ENCODE measurements at regions not wholly inside any gene's neighbourhood (a gene's known extent, or its start where the extent isn't known, plus 50 kb on each side); places are given as distances from the start of the nearest gene placed in this dataset.
"Not testable (repeated sequence)": the region's sequence is repeated elsewhere in the genome, so short reads cannot be mapped to it uniquely, and the experiment has no call there.

DNA sequence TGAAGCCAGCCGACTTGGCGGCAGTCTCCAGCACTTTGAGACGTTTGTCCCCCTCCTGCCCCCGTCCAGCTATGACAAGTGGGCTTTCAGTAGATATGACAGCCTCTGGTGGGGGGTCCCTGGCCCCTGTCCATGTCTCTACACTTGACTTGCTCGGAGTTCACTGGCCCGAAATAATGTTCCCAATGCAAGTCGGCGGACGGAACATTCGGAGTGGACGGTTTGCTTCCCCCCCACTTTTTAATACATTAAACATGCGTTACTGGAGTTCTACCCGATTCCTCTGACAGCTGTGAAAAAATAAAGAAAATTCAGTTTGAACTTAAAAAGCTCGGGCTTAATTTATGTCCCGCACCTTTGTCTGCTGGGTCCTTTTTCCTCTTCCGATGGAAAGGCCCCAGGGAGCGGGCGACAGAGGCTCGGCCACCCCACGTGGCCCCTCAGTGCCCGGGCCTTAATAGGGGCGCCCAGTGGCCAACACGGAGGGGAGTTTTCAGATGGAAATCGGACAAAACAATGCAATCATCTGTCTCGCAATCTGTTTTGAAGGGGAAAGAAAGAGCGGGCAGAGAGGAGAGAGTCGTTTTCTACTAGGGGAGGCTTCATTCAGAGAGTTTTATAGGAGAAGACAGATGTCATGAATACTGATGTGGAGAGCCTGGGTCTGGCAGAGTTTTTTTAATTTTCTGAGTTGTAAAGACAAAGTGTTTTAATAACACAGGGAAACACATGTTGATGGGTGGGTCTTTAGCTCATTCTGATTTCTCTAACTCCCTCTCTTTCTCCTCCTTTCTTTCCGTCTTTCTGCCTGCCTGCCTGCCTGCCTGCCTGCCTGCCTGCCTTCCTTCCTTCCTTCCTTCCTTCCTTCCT lies 50.2 kb downstream of the SMIM38 start:
- H3K18ac ChIP-seq (ENCODE audit: low read length) = no peak overlapping the region
- H3K4me1 ChIP-seq (ENCODE audit: control insufficient read depth, low read depth, low read length) = no peaks in the 10 kb centered on the region

DNA sequence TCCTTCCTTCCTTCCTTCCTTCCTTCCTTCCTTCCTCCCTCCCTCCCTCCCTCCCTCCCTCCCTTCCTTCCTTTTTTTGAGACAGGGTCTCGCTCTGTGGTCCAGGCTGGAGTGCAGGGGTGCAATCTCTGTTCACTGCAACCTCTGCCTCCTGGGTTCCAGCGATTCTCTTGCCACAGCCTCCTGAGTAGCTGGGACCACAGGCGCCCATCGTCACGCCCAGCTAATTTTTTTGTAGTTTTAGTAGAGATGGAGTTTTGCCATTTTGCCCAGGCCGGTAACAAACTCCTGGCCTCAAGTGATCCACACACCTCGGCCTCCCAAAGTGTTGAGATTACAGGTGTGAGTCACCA lies 50.9 kb downstream of the SMIM38 start:
- H3K27ac ChIP-seq (ENCODE audit: low read depth, low read length); H3K36me3 ChIP-seq (ENCODE audit: control insufficient read depth, insufficient read depth, low read length); H4K5ac ChIP-seq (ENCODE audit: low read length); H3K56ac ChIP-seq (ENCODE audit: low read length); H3K4ac ChIP-seq (ENCODE audit: low read depth, low read length); H3K4me2 ChIP-seq (ENCODE audit: low read length); H3K27me3 ChIP-seq (ENCODE audit: insufficient read depth, low read length, poor library complexity); H2BK5ac ChIP-seq (ENCODE audit: low read length); H3K79me1 ChIP-seq (ENCODE audit: low read length); H3K4me1 ChIP-seq (ENCODE audit: control insufficient read depth, low read depth, low read length); H2AK5ac ChIP-seq (ENCODE audit: low read length); DNase-seq; H3K79me2 ChIP-seq (ENCODE audit: control insufficient read depth, insufficient read depth, low read length); H4K8ac ChIP-seq (ENCODE audit: low read depth, low read length); H2BK15ac ChIP-seq (replicated peaks; ENCODE audit: low read depth); H2BK120ac ChIP-seq (ENCODE audit: low read depth, low read length); H3K9ac ChIP-seq (ENCODE audit: low read length); H3K4me3 ChIP-seq (ENCODE audit: low read length); H3K23ac ChIP-seq (ENCODE audit: low read length); H3K18ac ChIP-seq (ENCODE audit: low read length): not testable (repeated sequence)
- no CpG with 5 or more reads among the region's 7 CpGs for WGBS (ENCODE audit: extremely low coverage, insufficient coverage, low lambda C conversion rate)

More for the DNA sequence above, 50.2 kb downstream of the SMIM38 start:
- no peaks in the 10 kb centered on the region for H3K79me2 ChIP-seq (ENCODE audit: control insufficient read depth, insufficient read depth, low read length)
- no peak overlapping the region for H3K9ac ChIP-seq (ENCODE audit: low read length)
- H3K56ac ChIP-seq (ENCODE audit: low read length) = no peak overlapping the region
- H3K36me3 ChIP-seq (ENCODE audit: control insufficient read depth, insufficient read depth, low read length) = no peaks in the 10 kb centered on the region
- no peak overlapping the region for H2BK5ac ChIP-seq (ENCODE audit: low read length)
- H3K27me3 ChIP-seq (ENCODE audit: insufficient read depth, low read length, poor library complexity) = no peaks in the 10 kb centered on the region
- H2BK120ac ChIP-seq (ENCODE audit: low read depth, low read length) = no peak overlapping the region
- H2BK15ac ChIP-seq (replicated peaks; ENCODE audit: low read depth) = no peak overlapping the region
- no peak for DNase-seq
- no CpG with 5 or more reads among the region's 28 CpGs for WGBS (ENCODE audit: extremely low coverage, insufficient coverage, low lambda C conversion rate)
- no peaks in the 10 kb centered on the region for H3K79me1 ChIP-seq (ENCODE audit: low read length)
- H3K27ac ChIP-seq (ENCODE audit: low read depth, low read length) = no peak overlapping the region
- no peak overlapping the region for H4K5ac ChIP-seq (ENCODE audit: low read length)
- no peak overlapping the region for H2AK5ac ChIP-seq (ENCODE audit: low read length)
- no peak overlapping the region for H3K4ac ChIP-seq (ENCODE audit: low read depth, low read length)
- H4K8ac ChIP-seq (ENCODE audit: low read depth, low read length) = no peak overlapping the region
- no peak overlapping the region for H3K4me3 ChIP-seq (ENCODE audit: low read length)
- no peak overlapping the region for H3K23ac ChIP-seq (ENCODE audit: low read length)
- H3K4me2 ChIP-seq (ENCODE audit: low read length) = no peak overlapping the region

DNA sequence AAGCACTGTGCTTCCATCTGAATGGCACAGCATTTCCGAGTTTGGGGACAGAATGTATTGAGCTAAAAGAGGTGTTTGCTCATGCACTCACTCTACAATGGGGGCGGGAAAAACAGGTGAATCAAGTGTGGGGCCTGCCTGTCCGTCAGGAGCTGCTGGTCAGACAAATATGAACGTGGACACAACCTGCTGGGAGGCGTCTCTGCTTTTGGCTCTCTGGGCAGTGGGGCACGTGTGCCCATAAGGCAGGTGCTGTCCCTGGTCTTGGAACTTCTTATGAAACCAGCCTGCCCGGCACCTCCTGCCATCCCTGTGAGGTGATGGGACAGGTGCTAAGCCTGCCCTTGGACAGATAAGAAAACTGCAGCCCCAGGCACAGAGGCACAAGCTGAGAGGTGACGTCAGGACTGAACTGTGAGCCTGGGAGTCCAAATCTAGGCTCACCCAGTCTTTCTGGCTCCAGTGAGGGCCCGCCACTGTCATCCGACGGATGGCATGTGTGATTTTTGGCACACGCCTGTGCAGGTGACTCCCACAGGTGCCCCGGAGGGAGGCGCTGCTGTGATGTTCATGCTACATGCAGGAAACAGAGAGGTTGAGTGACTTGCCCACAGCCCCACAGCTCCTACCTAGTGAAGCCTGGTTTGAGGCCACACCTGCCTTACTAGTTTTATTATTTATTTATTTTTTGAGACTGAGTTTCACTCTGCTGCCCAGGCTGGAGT lies 51.6 kb downstream of the SMIM38 start:
- no peak overlapping the region for H2BK15ac ChIP-seq (replicated peaks; ENCODE audit: low read depth)
- no peak overlapping the region for H3K4me3 ChIP-seq (ENCODE audit: low read length)
- H3K18ac ChIP-seq (ENCODE audit: low read length) = no peak overlapping the region
- no peak overlapping the region for H2BK5ac ChIP-seq (ENCODE audit: low read length)
- no peak overlapping the region for H3K4me2 ChIP-seq (ENCODE audit: low read length)
- no peak overlapping the region for H4K5ac ChIP-seq (ENCODE audit: low read length)
- no peak overlapping the region for H2BK120ac ChIP-seq (ENCODE audit: low read depth, low read length)
- no peak overlapping the region for H3K9ac ChIP-seq (ENCODE audit: low read length)
- WGBS (ENCODE audit: extremely low coverage, insufficient coverage, low lambda C conversion rate) = no CpG with 5 or more reads among the region's 14 CpGs
- no peak overlapping the region for H3K4ac ChIP-seq (ENCODE audit: low read depth, low read length)
- H2AK5ac ChIP-seq (ENCODE audit: low read length) = no peak overlapping the region
- H3K79me1 ChIP-seq (ENCODE audit: low read length) = no peaks in the 10 kb centered on the region
- H3K27ac ChIP-seq (ENCODE audit: low read depth, low read length) = no peak overlapping the region
- no peaks in the 10 kb centered on the region for H3K27me3 ChIP-seq (ENCODE audit: insufficient read depth, low read length, poor library complexity)
- no peaks in the 10 kb centered on the region for H3K36me3 ChIP-seq (ENCODE audit: control insufficient read depth, insufficient read depth, low read length)
- no peaks in the 10 kb centered on the region for H3K4me1 ChIP-seq (ENCODE audit: control insufficient read depth, low read depth, low read length)
- no peak overlapping the region for H3K56ac ChIP-seq (ENCODE audit: low read length)
- no peak for DNase-seq
- H3K23ac ChIP-seq (ENCODE audit: low read length) = no peak overlapping the region
- no peak overlapping the region for H4K8ac ChIP-seq (ENCODE audit: low read depth, low read length)
- H3K79me2 ChIP-seq (ENCODE audit: control insufficient read depth, insufficient read depth, low read length) = no peaks in the 10 kb centered on the region

DNA sequence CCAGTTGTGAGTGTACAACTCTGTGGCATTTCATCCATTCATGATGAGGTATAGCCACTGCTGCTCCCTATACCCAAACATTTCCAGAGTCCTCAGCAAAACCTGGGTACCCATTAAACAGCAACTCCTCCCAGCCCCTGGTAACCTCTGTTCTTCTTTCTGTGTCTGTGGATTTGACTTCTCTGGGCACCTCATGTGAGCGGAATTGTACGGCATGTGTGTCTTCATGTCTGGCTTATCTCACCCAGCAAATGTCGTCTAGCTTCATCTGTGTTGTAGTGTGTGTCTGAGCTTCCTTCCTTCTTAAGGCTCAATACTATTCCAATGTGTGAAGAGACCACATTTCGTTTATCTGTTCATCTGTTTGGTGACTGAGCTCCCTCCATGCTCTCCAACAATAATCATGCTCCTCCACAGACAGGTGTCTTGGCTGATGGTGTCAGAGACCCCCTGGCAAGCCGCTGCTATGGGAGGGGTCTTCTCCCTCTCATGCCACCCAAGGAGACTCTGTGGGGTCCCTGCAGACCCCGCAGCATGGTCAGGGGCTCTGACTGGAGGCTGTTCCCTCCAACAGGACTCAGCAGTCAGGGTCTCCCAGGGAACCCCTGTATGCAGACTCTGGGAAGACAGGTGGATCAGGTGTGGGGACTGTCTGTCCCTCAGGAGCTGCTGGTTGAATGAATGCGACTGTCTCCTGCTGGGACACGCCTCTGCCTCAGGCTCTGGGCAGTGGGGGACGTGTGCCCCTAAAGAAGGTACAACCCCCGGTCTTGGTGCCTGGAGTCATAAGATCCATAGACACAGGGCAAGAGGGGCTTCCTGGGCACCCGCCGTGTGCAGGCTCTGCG lies 52.7 kb downstream of the SMIM38 start:
- Histone ChIP-seq H4K5ac (ENCODE audit: low read length) (no peak overlapping the region), H3K4ac (ENCODE audit: low read depth, low read length) (no peak overlapping the region), H3K23ac (ENCODE audit: low read length) (no peak overlapping the region), H3K79me2 (ENCODE audit: control insufficient read depth, insufficient read depth, low read length) (no peaks in the 10 kb centered on the region), H3K4me3 (ENCODE audit: low read length) (no peak overlapping the region), H3K27me3 (ENCODE audit: insufficient read depth, low read length, poor library complexity) (no peaks in the 10 kb centered on the region), H3K27ac (ENCODE audit: low read depth, low read length) (no peak overlapping the region), H2BK15ac (replicated peaks; ENCODE audit: low read depth) (no peak overlapping the region), H4K8ac (ENCODE audit: low read depth, low read length) (no peak overlapping the region), H2BK120ac (ENCODE audit: low read depth, low read length) (no peak overlapping the region), H3K4me2 (ENCODE audit: low read length) (no peak overlapping the region), H3K79me1 (ENCODE audit: low read length) (no peaks in the 10 kb centered on the region), H3K4me1 (ENCODE audit: control insufficient read depth, low read depth, low read length) (no peaks in the 10 kb centered on the region), H3K56ac (ENCODE audit: low read length) (no peak overlapping the region), H2AK5ac (ENCODE audit: low read length) (no peak overlapping the region), H3K36me3 (ENCODE audit: control insufficient read depth, insufficient read depth, low read length) (no peaks in the 10 kb centered on the region), H3K18ac (ENCODE audit: low read length) (no peak overlapping the region), H2BK5ac (ENCODE audit: low read length) (no peak overlapping the region), H3K9ac (ENCODE audit: low read length) (no peak overlapping the region)
- no peak for DNase-seq
- no CpG with 5 or more reads among the region's 13 CpGs for WGBS (ENCODE audit: extremely low coverage, insufficient coverage, low lambda C conversion rate)

DNA sequence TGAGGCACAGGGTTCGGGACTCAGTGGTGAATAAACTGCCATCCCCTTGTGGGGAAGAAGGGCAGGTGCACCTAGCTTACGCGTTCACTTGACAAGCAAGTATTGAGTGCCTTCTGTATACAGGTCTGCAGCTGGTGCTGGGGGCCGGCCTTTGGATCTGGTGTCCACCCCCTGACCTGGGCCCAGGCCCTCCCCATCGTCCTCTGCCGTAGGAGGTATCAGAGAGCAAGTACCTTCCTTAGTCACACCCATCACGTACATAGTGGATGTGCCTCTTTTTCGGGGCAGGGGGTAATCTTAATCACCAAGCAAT lies 53.3 kb downstream of the SMIM38 start:
- Histone ChIP-seq H3K79me1 (ENCODE audit: low read length) (no peaks in the 10 kb centered on the region), H3K4ac (ENCODE audit: low read depth, low read length) (no peak overlapping the region), H3K4me2 (ENCODE audit: low read length) (no peak overlapping the region), H3K4me3 (ENCODE audit: low read length) (no peak overlapping the region), H2BK15ac (replicated peaks; ENCODE audit: low read depth) (no peak overlapping the region), H3K36me3 (ENCODE audit: control insufficient read depth, insufficient read depth, low read length) (no peaks in the 10 kb centered on the region), H3K27me3 (ENCODE audit: insufficient read depth, low read length, poor library complexity) (no peaks in the 10 kb centered on the region), H3K4me1 (ENCODE audit: control insufficient read depth, low read depth, low read length) (no peaks in the 10 kb centered on the region), H3K79me2 (ENCODE audit: control insufficient read depth, insufficient read depth, low read length) (no peaks in the 10 kb centered on the region), H3K56ac (ENCODE audit: low read length) (no peak overlapping the region), H3K18ac (ENCODE audit: low read length) (no peak overlapping the region), H3K23ac (ENCODE audit: low read length) (no peak overlapping the region), H2BK5ac (ENCODE audit: low read length) (no peak overlapping the region), H4K5ac (ENCODE audit: low read length) (no peak overlapping the region), H2BK120ac (ENCODE audit: low read depth, low read length) (no peak overlapping the region), H3K9ac (ENCODE audit: low read length) (no peak overlapping the region), H3K27ac (ENCODE audit: low read depth, low read length) (no peak overlapping the region), H4K8ac (ENCODE audit: low read depth, low read length) (no peak overlapping the region), H2AK5ac (ENCODE audit: low read length) (no peak overlapping the region)
- DNase-seq = no peak
- no CpG with 5 or more reads among the region's 8 CpGs for WGBS (ENCODE audit: extremely low coverage, insufficient coverage, low lambda C conversion rate)

Data from mesendoderm (in vitro differentiated cells).